ENCODE measurements at regions not wholly inside any gene's neighbourhood (a gene's known extent, or its start where the extent isn't known, plus 50 kb on each side); places are given as distances from the start of the nearest gene placed in this dataset.
"Not testable (repeated sequence)": the region's sequence is repeated elsewhere in the genome, so short reads cannot be mapped to it uniquely, and the experiment has no call there.

DNA sequence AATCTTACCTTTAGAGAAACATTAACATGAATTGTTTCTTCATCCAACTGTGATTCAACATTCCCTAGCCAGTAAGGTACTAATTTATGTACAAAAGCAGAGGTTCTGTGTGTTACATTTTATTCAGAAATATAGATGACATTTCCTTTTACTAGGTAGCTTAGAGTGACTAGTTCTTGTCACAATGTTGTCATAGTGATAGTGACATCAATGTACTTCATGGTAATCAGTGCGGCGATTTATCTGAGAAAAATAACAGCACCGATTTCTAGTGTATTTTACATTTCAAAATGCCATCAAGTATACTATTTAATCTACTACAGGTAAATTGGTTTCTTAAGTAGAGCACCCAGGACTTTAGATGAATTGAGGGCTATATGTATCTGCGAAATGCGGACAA lies 72.1 kb upstream of the DGKB start:
- H3K36me3 ChIP-seq (ENCODE audit: control insufficient read depth in 3 of 3, insufficient read depth in 2 of 3, low read depth in 1 of 3, low read length in 3 of 3) = no peaks in the 10 kb centered on the region
- no peaks in the 10 kb centered on the region for H3K9me3 ChIP-seq (ENCODE audit: control insufficient read depth in 2 of 2, insufficient read depth in 1 of 2, low read depth in 1 of 2, low read length in 1 of 2)
- DNase-seq (no peak), FAIRE-seq (no peak)
- H3K4me3 ChIP-seq (ENCODE audit: low read depth in 1 of 3, low read length in 3 of 3) = no peak overlapping the region
- H3K27ac ChIP-seq (ENCODE audit: low read depth in 1 of 3, low read length in 2 of 3) = no peak overlapping the region
- WGBS, 3 donors = 92 to 95% (median 95%) methylated on average over 5 of the region's 5 CpGs
- no peaks in the 10 kb centered on the region for H3K27me3 ChIP-seq (ENCODE audit: control insufficient read depth in 3 of 3, insufficient read depth in 3 of 3, low read length in 3 of 3)
- no peaks in the 10 kb centered on the region for H3K4me1 ChIP-seq (ENCODE audit: control insufficient read depth in 3 of 3, insufficient read depth in 2 of 3, low read depth in 1 of 3, low read length in 2 of 3)

GRCh38 chr7:14973712-14974428 lies 71.3 kb upstream of the DGKB start:
- DNase-seq (no peak), FAIRE-seq (peak; percentile 84)
- Histone ChIP-seq H3K36me3 (ENCODE audit: control insufficient read depth in 3 of 3, insufficient read depth in 2 of 3, low read depth in 1 of 3, low read length in 3 of 3) (no peaks in the 10 kb centered on the region), H3K4me1 (ENCODE audit: control insufficient read depth in 3 of 3, insufficient read depth in 2 of 3, low read depth in 1 of 3, low read length in 2 of 3) (no peaks in the 10 kb centered on the region), H3K4me3 (ENCODE audit: low read depth in 1 of 3, low read length in 3 of 3) (no peak overlapping the region), H3K27ac (ENCODE audit: low read depth in 1 of 3, low read length in 2 of 3) (no peak overlapping the region), H3K9me3 (ENCODE audit: control insufficient read depth in 2 of 2, insufficient read depth in 1 of 2, low read depth in 1 of 2, low read length in 1 of 2) (no peaks in the 10 kb centered on the region), H3K27me3 (ENCODE audit: control insufficient read depth in 3 of 3, insufficient read depth in 3 of 3, low read length in 3 of 3) (no peaks in the 10 kb centered on the region)
- WGBS, 3 donors = 65 to 78% (median 66%) methylated on average over 3 of the region's 3 CpGs

DNA sequence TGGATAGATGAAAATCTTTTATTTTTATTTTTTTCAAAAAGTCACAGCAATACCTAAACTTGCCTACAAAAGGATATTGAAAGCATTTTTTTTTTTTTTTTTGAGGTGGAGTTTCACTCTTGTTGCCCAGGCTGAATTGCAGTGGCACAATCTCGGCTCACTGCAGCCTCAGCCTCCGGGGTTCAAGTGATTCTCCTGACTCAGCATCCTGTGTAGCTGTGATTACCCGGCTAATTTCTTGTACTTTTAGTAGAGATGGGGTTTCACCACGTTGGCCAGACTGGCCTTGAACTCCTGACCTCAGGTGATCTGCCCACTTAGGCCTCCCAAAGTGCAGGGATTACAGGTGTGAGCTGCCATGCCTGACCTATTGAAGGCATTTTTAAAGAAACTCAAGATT lies 69.1 kb upstream of the DGKB start:
- not testable (repeated sequence) for DNase-seq; FAIRE-seq; H3K4me1 ChIP-seq (ENCODE audit: control insufficient read depth in 3 of 3, insufficient read depth in 2 of 3, low read depth in 1 of 3, low read length in 2 of 3); H3K27ac ChIP-seq (ENCODE audit: low read depth in 1 of 3, low read length in 2 of 3); H3K27me3 ChIP-seq (ENCODE audit: control insufficient read depth in 3 of 3, insufficient read depth in 3 of 3, low read length in 3 of 3); H3K9me3 ChIP-seq (ENCODE audit: control insufficient read depth in 2 of 2, insufficient read depth in 1 of 2, low read depth in 1 of 2, low read length in 1 of 2); H3K4me3 ChIP-seq (ENCODE audit: low read depth in 1 of 3, low read length in 3 of 3); H3K36me3 ChIP-seq (ENCODE audit: control insufficient read depth in 3 of 3, insufficient read depth in 2 of 3, low read depth in 1 of 3, low read length in 3 of 3)
- 56 to 63% (median 58%) methylated on average over 4 of the region's 4 CpGs for WGBS, 3 donors

- not testable (repeated sequence) for H3K4me3 ChIP-seq (ENCODE audit: low read depth in 1 of 3, low read length in 3 of 3)
These were observed 64.8 kb upstream of the DGKB start for GRCh38 chr7:14967376-14967775.

DNA sequence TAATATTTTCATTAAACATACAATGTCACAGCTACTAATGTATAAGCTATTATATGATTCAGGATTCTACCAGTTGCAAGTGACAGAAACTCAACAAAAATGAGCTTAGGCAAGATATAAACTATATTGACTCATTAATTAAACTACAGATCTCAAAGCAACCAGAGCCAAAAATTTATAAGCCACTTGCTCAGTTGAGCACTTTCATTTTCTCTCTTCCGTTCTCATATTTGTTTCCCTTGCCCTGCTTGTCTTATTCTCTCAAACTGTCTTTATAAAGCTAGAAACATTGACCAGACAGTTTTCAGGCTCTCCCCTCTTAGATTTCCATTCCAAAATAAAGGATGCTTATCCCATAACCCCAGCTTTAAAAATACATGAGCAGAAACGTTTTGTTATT lies 60.2 kb upstream of the DGKB start:
- FAIRE-seq = no peak
- WGBS, 3 donors = 46 to 65% (median 57%) methylated on average over 2 of the region's 2 CpGs
- Histone ChIP-seq H3K27me3 (ENCODE audit: control insufficient read depth in 3 of 3, insufficient read depth in 3 of 3, low read length in 3 of 3) (no peaks in the 10 kb centered on the region), H3K36me3 (ENCODE audit: control insufficient read depth in 3 of 3, insufficient read depth in 2 of 3, low read depth in 1 of 3, low read length in 3 of 3) (no peaks in the 10 kb centered on the region), H3K9me3 (ENCODE audit: control insufficient read depth in 2 of 2, insufficient read depth in 1 of 2, low read depth in 1 of 2, low read length in 1 of 2) (no peaks in the 10 kb centered on the region), H3K4me1 (ENCODE audit: control insufficient read depth in 3 of 3, insufficient read depth in 2 of 3, low read depth in 1 of 3, low read length in 2 of 3) (no peaks in the 10 kb centered on the region), H3K27ac (ENCODE audit: low read depth in 1 of 3, low read length in 2 of 3) (no peak overlapping the region), H3K4me3 (ENCODE audit: low read depth in 1 of 3, low read length in 3 of 3) (no peak overlapping the region)
- DNase-seq = no peak

More at GRCh38 chr7:14967376-14967775, 64.8 kb upstream of the DGKB start:
- DNase-seq; FAIRE-seq; H3K4me1 ChIP-seq (ENCODE audit: control insufficient read depth in 3 of 3, insufficient read depth in 2 of 3, low read depth in 1 of 3, low read length in 2 of 3); H3K36me3 ChIP-seq (ENCODE audit: control insufficient read depth in 3 of 3, insufficient read depth in 2 of 3, low read depth in 1 of 3, low read length in 3 of 3); H3K27ac ChIP-seq (ENCODE audit: low read depth in 1 of 3, low read length in 2 of 3); H3K27me3 ChIP-seq (ENCODE audit: control insufficient read depth in 3 of 3, insufficient read depth in 3 of 3, low read length in 3 of 3); H3K9me3 ChIP-seq (ENCODE audit: control insufficient read depth in 2 of 2, insufficient read depth in 1 of 2, low read depth in 1 of 2, low read length in 1 of 2): not testable (repeated sequence)
- 86 to 90% (median 88%) methylated on average over 8 of the region's 8 CpGs for WGBS, 3 donors

GRCh38 chr7:14960721-14961120 lies 58.2 kb upstream of the DGKB start:
- no peak for FAIRE-seq

GRCh38 chr7:14959339-14959738 lies 56.8 kb upstream of the DGKB start:
- Histone ChIP-seq H3K36me3 (ENCODE audit: control insufficient read depth in 3 of 3, insufficient read depth in 2 of 3, low read depth in 1 of 3, low read length in 3 of 3) (no peaks in the 10 kb centered on the region), H3K27me3 (ENCODE audit: control insufficient read depth in 3 of 3, insufficient read depth in 3 of 3, low read length in 3 of 3) (no peaks in the 10 kb centered on the region), H3K4me1 (ENCODE audit: control insufficient read depth in 3 of 3, insufficient read depth in 2 of 3, low read depth in 1 of 3, low read length in 2 of 3) (no peaks in the 10 kb centered on the region), H3K9me3 (ENCODE audit: control insufficient read depth in 2 of 2, insufficient read depth in 1 of 2, low read depth in 1 of 2, low read length in 1 of 2) (no peaks in the 10 kb centered on the region), H3K4me3 (ENCODE audit: low read depth in 1 of 3, low read length in 3 of 3) (no peak overlapping the region), H3K27ac (ENCODE audit: low read depth in 1 of 3, low read length in 2 of 3) (no peak overlapping the region)
- DNase-seq = no peak
- no peak for FAIRE-seq

More at GRCh38 chr7:14960721-14961120, 58.2 kb upstream of the DGKB start:
- Histone ChIP-seq H3K4me1 (ENCODE audit: control insufficient read depth in 3 of 3, insufficient read depth in 2 of 3, low read depth in 1 of 3, low read length in 2 of 3) (no peaks in the 10 kb centered on the region), H3K27ac (ENCODE audit: low read depth in 1 of 3, low read length in 2 of 3) (no peak overlapping the region), H3K27me3 (ENCODE audit: control insufficient read depth in 3 of 3, insufficient read depth in 3 of 3, low read length in 3 of 3) (no peaks in the 10 kb centered on the region), H3K36me3 (ENCODE audit: control insufficient read depth in 3 of 3, insufficient read depth in 2 of 3, low read depth in 1 of 3, low read length in 3 of 3) (no peaks in the 10 kb centered on the region), H3K4me3 (ENCODE audit: low read depth in 1 of 3, low read length in 3 of 3) (no peak overlapping the region), H3K9me3 (ENCODE audit: control insufficient read depth in 2 of 2, insufficient read depth in 1 of 2, low read depth in 1 of 2, low read length in 1 of 2) (no peaks in the 10 kb centered on the region)
- no peak for DNase-seq
- 12 to 33% (median 33%) methylated on average over 3 of the region's 3 CpGs for WGBS, 3 donors

DNA sequence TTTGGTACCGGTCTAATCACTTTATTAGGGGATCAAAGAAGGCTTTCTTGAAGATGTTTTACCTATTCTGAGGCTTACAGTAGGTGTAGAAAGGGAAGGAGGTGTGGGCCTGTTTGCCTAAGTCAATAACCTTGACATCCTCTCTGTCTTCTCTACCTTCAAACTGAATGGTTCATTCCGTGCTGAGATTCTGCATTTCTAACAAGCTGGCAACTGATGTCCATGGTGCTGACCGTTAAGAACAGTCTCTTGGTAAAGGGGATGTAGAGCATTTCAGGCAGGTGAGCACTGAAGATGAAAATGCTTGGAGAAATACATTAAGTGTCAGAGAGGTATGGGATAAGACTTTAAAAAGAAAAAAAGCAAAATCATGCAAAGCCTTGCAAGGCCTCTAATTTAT lies 51.5 kb upstream of the DGKB start:
- DNase-seq (no peak), FAIRE-seq (no peak)
- no peaks in the 10 kb centered on the region for H3K27me3 ChIP-seq (ENCODE audit: control insufficient read depth in 3 of 3, insufficient read depth in 3 of 3, low read length in 3 of 3)
- no peaks in the 10 kb centered on the region for H3K36me3 ChIP-seq (ENCODE audit: control insufficient read depth in 3 of 3, insufficient read depth in 2 of 3, low read depth in 1 of 3, low read length in 3 of 3)
- no peak overlapping the region for H3K4me3 ChIP-seq (ENCODE audit: low read depth in 1 of 3, low read length in 3 of 3)
- no peaks in the 10 kb centered on the region for H3K9me3 ChIP-seq (ENCODE audit: control insufficient read depth in 2 of 2, insufficient read depth in 1 of 2, low read depth in 1 of 2, low read length in 1 of 2)
- 46 to 59% (median 53%) methylated on average over 3 of the region's 3 CpGs for WGBS, 3 donors
- no peaks in the 10 kb centered on the region for H3K4me1 ChIP-seq (ENCODE audit: control insufficient read depth in 3 of 3, insufficient read depth in 2 of 3, low read depth in 1 of 3, low read length in 2 of 3)
- no peak overlapping the region for H3K27ac ChIP-seq (ENCODE audit: low read depth in 1 of 3, low read length in 2 of 3)

All from small intestine (tissue), 7 donors.